ENCODE measurements at regions not wholly inside any gene's neighbourhood (a gene's known extent, or its start where the extent isn't known, plus 50 kb on each side); places are given as distances from the start of the nearest gene placed in this dataset.
"Not testable (repeated sequence)": the region's sequence is repeated elsewhere in the genome, so short reads cannot be mapped to it uniquely, and the experiment has no call there.

DNA sequence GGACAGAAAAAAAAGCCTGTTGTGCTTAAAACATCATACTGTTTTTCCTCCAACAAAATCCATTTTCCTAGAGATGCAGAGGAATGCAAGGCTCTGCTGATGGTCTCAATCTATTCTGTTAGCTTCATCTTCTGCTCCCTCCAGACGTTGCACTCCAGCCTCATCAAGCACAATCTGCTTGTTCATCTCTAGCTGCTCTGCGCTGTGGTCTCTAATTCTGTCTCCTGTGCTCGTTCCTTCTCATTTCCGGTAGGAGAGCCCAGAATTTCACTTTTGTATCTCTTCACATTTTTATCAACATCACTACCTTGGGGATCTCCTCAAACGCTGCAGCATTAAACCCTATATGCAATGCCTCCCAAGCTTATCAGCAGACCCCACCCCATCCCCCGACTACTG is 708.9 kb downstream of the RNF144A start:
- DNase-seq (ENCODE audit: low read depth in 2 of 2), result no peak

DNA sequence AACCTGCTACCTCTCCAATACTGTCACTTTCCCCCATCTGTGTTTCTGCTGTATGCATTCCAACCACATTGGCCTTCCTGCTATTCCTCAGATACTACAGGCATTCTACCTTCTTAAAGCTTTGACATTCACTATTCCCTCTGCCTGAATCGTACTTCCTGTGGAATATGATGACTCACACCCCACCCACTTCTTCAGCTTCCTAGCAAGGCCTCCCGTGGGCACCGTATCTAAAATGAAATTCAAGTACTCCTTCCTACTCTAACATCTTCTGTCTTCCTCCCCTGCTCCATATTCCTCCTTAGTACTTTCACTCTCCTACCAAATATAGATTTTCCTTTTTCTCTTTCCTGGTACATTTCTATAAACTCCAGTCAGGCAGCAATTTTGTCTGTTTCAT is 710.4 kb downstream of the RNF144A start:
- no peak for DNase-seq (ENCODE audit: low read depth in 2 of 2)

DNA sequence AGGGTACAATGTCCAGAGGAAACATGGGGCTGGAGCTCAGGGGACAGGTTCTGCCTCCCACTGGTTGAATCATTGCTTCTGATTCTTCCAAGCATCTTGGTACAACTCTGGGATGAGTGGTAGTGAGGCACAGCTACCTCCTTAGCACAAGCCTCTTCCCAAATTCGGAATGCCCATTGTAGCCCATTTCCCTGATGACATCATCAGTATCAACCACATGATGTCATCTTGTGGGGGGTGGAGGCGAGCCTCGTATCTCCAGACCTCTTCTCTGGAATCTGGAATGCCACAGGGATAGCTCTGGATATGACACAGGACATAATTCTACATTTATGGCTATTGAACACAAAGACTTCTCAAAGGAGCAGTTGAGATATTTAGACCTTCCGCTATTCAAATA is 715.2 kb downstream of the RNF144A start:
- DNase-seq (ENCODE audit: low read depth in 2 of 2), result no peak

DNA sequence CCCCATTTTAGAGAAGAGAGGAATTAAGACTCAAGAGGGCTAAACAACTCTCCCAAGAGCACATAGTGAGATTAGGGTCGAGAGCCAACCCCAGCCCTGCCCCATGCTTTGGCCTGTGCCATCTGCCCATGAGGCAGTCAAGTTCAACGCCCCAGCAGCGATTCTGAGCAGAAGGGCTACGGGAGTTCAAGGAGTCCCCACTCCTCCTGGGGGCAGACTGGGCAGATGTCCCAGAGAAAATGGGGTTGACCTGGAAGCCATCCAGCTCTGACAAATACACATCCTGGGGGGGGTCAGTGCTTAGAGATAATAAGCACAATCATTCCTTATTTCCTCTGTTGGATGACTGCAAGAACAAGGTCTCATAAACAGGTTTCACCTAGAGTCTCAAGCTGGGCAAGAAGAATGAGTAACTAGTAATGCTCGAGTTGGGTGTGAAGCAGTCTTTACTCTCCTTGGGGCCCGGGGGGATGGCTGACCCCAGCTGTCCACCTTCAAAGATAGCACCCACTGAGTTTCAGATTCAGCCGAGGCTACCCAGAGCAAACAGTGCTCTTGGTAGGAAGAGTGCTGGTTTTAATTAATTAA is 716.4 kb downstream of the RNF144A start:
- no peak for DNase-seq (ENCODE audit: low read depth in 2 of 2)

DNA sequence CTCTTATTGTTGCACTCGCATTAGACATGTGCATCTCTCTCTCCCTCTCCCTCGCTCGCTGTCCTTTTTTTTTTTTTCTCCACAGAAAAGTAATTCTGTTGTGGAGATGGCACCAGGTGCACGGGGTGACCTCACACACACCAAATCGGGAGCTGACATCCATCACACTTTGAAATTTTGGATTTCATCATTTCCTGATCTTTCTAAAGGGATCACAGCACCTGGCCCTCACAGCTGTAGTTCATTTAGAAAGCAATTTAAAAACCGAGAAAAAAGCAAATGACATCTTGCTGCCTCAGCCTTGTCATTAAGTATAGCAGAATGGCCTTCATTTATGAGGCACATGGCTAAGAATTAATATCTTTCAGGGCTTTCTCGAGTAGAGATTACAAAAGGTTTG is 717.2 kb downstream of the RNF144A start:
- DNase-seq (ENCODE audit: low read depth in 2 of 2), result no peak

DNA sequence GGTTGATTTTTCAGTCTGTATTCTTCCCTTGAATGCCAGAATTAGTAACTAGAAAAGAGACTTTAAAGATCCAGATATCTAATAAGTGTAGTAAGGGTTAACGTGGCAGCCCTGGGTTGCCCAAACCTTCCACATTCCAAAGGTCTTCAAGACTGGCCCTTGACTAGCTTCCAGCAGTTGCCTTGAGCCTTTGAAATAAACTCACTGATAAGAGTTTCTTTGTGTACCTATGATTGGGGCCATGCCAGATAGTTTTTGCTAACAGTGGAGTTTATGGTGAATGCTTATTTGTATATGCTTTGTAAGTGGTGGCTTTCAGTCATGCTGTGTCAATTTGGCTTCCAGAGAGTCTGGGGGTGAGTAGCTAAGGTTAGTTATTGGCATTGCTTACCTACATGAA is 722.3 kb downstream of the RNF144A start:
- no peak for DNase-seq (ENCODE audit: low read depth in 2 of 2)

DNA sequence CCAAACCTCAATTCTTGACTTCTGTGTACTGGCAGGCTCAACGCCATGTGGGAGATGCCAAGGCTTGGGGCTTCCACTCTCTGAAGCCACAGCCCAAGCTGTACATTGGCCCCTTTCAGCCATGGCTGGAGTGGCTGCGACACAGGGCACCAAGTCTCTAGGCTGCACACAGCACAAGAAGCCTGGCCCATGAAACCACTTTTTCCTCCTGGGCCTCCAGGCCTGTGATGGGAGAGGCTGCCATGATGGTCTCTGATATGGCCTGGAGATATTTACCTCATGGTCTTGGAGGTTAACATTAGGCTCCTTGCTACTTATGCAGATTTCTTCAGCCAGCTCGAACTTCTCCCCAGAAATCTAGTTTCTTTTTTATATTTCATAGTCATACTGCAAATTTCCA is 724.1 kb downstream of the RNF144A start:
- not testable (repeated sequence) for DNase-seq (ENCODE audit: low read depth in 2 of 2)

DNA sequence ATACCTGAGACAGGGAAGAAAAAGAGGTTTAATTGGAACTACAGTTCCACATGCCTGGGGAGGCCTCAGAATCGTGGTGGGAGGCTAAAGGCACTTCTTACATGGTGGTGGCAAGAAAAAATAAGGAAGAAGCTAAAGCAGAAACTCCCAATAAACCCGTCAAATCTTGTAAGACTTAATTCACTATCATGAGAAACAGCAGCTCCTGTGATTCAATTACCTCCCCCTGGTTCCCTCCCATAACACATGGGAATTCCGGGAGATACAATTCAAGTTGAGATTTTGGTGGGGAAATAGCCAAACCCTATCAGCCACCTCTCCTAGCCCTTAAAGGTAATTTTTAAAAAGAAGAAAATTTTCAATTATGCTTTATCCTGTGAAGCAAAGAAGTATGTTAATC is 728.8 kb downstream of the RNF144A start:
- no peak for DNase-seq (ENCODE audit: low read depth in 2 of 2)

DNA sequence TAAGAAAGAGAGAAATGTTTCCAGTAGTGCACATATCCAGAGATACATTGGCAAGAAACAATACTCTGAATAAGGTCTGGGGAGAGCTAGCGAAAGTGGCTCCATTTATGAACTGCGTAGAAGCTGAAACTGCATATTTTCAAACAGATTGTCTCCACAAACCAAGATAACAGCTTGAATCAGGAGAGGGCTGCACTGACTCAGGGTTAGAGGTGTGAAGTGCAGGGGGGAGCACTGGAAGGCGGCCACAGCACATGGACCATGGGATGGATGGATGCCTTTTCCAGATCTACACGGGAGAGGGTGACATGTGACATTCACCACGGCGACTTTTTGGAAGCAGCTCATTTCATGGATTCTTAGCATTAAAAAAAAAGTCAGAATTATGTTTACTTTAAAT is 729.4 kb downstream of the RNF144A start:
- DNase-seq (ENCODE audit: low read depth in 2 of 2), result no peak

DNA sequence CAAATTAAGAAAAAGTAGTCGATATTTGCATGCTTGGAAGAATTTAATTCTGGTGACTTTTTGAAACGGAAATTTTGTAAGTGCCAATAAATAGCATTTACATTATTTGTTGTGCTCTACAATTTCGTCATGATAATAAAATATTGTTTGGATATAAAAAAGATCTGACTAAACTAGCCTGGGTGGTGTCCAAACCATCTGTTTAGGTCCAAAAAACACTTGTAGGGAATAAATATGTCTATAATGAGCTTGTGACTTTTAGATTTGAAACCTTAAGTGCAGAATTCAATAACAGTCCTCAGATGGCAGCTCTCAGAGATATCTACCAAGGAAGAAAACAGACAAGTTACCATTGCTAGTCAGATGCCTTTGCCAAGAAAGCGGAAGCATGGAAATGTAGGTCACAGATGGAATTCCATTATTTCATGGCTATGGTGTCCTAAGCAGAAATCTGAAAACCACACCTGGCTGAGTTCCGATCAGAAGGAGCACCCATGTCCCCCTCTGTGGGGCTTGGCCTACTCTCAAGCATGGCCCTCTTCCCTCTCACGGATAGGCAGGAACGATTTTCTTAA is 731.1 kb downstream of the RNF144A start:
- DNase-seq (ENCODE audit: low read depth in 2 of 2), result no peak

DNA sequence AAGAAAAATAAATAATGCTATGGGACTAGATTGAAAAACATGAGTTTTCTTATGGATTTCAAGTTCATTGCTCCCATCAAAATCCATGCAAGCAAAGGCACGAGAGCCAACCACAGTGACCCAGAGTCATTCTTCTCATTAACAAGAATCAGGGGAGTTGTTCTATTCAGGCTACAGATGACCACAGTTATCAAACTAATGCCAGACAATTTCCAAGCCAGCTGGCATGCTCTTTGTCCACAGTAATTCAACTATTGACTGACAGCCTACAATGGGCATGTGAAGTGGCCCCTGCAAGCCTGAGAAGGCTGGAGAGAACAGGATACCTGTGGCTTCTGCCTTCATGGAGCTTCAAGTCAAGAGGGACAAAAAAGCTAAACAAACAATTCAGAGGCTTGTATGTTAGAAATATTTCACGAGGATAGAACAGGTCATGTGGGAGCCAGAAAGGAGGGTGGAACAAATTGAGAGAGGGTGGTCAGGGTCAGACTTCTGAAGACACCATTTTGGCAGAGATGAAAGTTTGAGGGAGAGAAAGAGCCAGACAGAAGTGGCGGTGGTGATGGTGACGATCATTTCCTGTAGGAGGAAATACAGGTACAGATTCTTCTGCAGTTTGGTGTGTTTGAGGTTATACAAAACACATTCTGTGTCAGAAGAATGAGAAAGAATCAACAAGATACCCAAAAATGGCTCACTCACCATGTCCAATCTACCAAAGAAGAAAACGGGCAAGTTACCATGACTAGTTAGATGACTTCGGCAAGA is 732.4 kb downstream of the RNF144A start:
- no peak for DNase-seq (ENCODE audit: low read depth in 2 of 2)

DNA sequence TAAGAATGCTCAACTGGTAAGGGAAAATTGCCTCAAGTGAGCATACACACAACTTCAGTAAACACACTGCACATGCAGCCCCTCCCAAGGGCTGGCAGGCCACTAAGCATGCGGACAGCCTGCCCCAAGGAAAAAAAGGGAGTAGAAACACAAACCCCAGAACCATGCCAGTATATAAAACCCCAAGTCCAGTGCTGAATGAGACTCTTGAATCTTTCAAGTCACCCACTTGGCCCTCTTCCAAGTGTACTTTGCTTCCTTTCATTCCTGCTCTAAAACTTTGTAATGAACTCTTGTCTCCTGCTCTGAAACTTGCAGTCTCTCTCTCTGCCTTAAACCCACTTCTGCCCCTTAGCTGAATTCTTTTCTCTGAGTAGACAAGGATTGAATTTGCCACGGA is 736.4 kb downstream of the RNF144A start:
- no peak for DNase-seq (ENCODE audit: low read depth in 2 of 2)

DNA sequence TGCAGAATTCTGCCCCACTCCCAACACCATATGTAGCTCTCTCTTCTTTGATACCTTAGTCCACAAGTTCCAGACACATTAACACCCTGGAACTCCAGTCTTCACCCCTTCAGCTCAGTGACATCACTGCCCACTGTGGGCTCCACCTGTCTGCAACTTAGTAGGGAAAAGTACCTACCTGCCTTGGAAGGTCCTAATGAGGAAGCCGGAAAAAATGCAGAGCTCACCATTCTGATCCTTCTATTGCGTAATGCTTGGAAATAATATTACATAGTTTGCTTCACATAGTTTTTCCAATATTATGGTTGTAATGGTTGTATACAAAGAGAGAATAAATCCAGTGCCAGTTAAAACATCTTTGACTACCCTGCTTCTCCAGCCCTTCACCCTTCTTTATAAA is 738.4 kb downstream of the RNF144A start:
- DNase-seq (ENCODE audit: low read depth in 2 of 2), result no peak

DNA sequence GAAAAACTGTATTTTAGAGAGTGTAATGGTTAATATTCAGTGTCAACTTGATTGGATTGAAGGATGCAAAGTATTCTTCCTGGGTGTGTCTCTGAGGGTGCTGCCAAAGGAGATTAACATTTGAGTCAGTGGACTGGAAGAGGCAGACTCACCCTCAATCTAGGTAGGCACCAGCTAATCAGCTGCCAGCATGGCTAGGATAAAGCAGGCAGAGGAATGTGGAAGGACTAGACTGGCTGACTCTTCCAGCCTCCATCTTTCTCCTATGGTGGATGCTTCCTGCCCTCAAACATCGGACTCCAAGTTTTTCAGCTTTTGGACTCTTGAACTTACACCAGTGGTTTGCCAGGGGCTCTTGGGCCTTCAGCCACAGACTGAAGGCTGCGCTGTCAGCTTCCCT is 740.3 kb downstream of the RNF144A start:
- not testable (repeated sequence) for DNase-seq (ENCODE audit: low read depth in 2 of 2)

DNA sequence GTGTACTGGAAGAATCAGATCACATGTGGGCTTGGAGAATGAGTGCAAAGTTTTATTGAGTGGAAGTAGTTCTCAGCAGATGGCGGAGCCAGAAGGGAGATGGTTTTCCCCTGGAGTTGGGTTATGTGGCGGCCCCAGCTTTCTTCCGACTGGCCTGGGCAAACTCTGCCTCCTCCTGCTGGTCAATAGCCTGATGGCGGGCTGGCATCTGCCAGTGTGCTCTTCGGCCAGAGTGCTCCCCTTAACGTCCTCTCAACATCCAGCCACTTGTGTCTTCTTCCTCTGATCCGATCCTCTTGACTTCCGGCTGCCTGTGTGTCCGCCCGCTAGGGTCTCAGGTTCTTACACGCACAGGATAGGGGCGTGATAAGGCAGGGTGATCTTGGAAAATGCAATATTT is 741.3 kb downstream of the RNF144A start:
- DNase-seq (ENCODE audit: low read depth in 2 of 2), result no peak

DNA sequence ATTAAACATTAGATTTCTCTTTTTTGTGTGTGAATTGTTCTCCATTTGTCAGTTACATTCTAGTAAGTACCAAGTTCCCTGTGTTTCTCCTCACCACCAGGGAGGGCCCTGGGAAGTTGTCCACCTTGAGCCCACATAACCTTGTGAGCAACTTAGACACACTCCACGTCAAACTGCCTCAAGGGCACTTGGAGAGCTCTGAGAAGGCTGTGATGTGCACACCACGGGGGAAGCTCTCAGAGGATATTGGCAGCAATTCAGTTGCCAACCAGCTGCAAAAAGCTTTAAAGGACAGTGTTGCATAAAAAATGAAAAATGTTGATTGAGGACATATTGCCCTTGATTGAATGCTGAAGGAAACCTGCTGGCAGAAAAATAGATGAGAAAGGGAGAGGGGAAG is 743.6 kb downstream of the RNF144A start:
- no peak for DNase-seq (ENCODE audit: low read depth in 2 of 2)

DNA sequence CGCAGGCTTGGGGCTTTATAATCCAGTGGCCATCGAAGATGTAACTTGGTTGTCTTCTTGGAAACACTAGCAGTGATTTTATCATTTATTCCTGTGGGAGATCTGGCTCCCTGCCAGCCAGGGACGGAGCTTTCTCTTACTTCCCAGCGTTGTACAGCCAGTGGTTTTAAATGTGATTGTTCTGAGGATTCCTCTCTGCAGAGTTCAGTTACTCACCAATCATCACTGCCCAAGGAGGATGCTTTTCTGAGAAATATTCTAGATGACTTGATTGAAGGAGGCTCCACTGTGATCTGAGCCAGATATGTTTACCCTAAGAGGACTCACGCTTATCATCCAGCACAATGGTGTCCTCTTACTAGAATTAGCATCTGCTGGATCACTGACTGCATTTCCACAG is 744.3 kb downstream of the RNF144A start:
- DNase-seq (ENCODE audit: low read depth in 2 of 2), result no peak

DNA sequence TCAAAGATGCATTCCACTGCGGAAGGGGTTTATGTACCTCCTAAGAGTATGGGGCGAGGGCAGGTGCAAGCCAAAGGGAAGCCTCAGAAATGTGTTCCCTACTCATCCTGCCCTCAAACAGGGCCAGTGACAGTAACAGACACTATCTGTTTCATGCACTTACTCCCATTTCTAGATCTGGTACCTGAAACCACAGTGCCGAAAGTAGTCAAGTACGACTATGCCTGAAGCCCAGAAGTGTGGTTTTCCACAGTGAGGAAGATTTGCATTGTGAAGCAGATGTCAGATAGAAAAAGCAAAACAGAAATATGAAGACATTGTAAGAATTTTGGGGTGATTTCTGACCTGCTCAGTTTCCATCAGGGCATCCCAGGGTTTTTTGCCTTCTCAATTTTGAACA is 748.7 kb downstream of the RNF144A start:
- DNase-seq (ENCODE audit: low read depth in 2 of 2), result no peak

DNA sequence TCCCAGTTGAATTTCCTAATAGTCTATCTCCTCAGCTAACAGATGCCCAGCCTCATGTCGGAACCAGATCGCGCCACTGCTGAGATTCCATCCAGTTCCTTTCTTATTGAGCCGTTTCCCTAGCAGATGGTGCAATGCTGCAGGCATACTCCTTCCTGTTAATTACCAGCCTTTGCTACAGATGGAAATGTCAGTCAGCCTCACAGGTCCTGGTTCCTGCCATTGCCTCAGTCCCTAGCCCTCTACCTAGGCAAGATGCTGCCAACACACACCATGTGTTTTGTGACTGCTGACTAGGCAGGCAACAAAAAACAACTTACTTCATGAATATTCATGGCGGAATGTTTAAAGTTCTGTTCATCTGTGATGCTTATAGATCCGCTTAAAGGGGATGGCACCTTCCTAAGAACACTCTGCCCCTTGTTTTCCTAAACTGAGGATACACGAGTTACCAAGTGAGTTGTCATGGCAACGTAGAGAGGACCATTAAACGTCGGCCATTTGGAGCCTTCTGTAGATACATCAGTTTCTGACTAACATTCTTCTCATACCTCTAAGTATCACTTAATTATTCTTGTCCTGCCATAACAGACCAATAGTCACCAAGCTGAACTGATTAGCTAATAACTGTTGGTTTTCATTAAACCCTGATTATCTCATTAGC is 749.5 kb downstream of the RNF144A start:
- no peak for DNase-seq (ENCODE audit: low read depth in 2 of 2)

DNA sequence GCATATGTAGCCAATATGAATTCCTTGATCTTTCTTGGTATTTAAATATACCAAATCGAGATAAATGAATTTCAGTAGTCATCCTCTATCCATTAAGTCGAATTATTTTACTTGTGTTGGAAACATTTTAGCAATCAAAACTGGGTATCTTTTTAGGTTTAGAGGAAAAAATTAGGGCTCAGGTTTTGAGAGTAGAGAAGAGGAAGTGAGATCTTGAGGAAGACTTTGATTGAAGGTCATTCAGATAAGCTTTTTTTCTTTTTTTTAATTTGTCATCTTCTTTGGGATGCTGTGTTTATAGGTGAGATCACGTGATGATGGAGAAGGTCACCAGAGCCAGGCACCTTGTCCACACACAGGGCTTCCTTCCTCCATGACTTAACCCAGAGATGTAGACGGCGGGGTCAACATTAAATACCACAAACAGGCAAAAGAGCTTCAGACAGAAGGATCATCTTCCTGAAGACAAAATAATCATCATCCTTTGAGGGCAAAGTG is 750.1 kb downstream of the RNF144A start:
- DNase-seq (ENCODE audit: low read depth in 2 of 2), result no peak

DNA sequence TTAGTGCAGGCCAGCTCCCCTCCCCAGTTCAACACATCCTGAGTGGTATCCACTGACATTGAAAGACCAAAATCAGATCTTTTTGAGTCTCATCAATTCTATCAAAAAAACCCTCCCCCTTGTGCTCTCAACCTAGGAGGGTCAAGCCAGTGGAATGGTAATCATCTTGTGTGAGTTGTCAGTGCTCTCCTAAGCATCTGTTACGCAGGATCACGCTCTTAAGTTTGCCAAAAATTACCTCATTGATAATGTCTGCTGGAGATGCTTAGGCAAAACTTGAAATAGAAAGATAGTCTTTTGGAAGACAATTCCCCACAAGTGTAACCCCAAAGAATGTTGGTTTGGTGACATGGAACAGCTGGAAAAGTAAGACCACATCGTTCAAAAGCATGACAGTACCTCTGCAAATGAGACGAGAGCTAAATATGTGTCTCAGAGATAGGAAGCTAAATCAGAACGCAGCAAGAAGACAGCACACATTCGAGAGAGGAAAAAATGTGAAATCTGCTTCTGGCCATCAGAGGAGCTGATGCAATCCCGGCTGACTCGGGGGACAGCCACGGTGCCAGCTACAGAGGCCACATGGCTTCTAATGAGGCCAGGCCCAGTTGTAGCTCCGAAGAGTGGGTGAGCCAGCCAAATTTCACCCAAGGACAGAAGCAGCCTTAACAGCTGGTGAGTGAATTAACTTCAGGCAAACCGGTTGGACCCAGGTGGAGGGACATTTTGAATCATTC is 753.9 kb downstream of the RNF144A start:
- no peak for DNase-seq (ENCODE audit: low read depth in 2 of 2)
